Keratinocyte (primary cell): ENCODE measurements at regions not wholly inside any gene's neighbourhood (a gene's known extent, or its start where the extent isn't known, plus 50 kb on each side); places are given as distances from the start of the nearest gene placed in this dataset.
"Not testable (repeated sequence)": the region's sequence is repeated elsewhere in the genome, so short reads cannot be mapped to it uniquely, and the experiment has no call there.

Experiments used
- DNase-seq: peaks from one replicate; pipeline ENCODE4 v3.0.0-alpha.2; 2011; ENCODE audit warnings: low read depth, missing footprints, low spot score
- FAIRE-seq: peaks from 2 replicates; lab custom pipeline; 2011; peaks lifted over from hg19 to GRCh38; lab: Jason Lieb, UNC
- H2AFZ ChIP-seq: 2 replicates; pipeline ENCODE4 v1.6.0; 2012; ENCODE audit warnings: low read length, control low read depth, inconsistent platforms; ENCODE audit not compliant: control insufficient read depth
- H3K27ac ChIP-seq: 2 replicates; pipeline ENCODE4 v1.5.1; 2011; ENCODE audit warnings: low read length; ENCODE audit not compliant: control insufficient read depth, insufficient read depth
- H3K27me3 ChIP-seq: 3 replicates; pipeline ENCODE4 v1.6.0; 2011; ENCODE audit warnings: low read length; ENCODE audit not compliant: control insufficient read depth, insufficient read depth; ENCODE audit errors: extremely low read depth
- H3K36me3 ChIP-seq, 2 experiments: 2 replicates in 1 of 2; 3 replicates in 1 of 2; pipeline ENCODE4 v1.5.1; 2011; ENCODE audit warnings: low read length in 2 of 2, mild to moderate bottlenecking in 1 of 2; ENCODE audit not compliant: control insufficient read depth in 2 of 2, insufficient read depth in 2 of 2; ENCODE audit errors: extremely low read depth in 1 of 2
- H3K4me1 ChIP-seq: 3 replicates; pipeline ENCODE4 v1.5.1; 2011; ENCODE audit warnings: low read length; ENCODE audit not compliant: control insufficient read depth, insufficient read depth; ENCODE audit errors: extremely low read depth
- H3K4me2 ChIP-seq: 3 replicates; pipeline ENCODE4 v1.6.0; 2011; ENCODE audit warnings: low read depth, low read length; ENCODE audit not compliant: control insufficient read depth, insufficient read depth; ENCODE audit errors: extremely low read depth
- H3K4me3 ChIP-seq, 3 experiments: fragments of 200-600 bp in 1 of 3; sonication (generic) in 1 of 3; 2 replicates in 2 of 3; 3 replicates in 1 of 3; pipeline ENCODE4 v1.5.1; 2011 to 2016; ENCODE audit warnings: low read length in 3 of 3, mild to moderate bottlenecking in 3 of 3, control low read depth in 2 of 3, inconsistent platforms in 1 of 3, low read depth in 1 of 3, mixed read lengths in 1 of 3, mixed run types in 1 of 3, moderate library complexity in 1 of 3; ENCODE audit not compliant: control insufficient read depth in 2 of 3, insufficient read depth in 2 of 3; ENCODE audit errors: extremely low read depth in 1 of 3
- H3K79me2 ChIP-seq: 2 replicates; pipeline ENCODE4 v1.6.0; 2012; ENCODE audit warnings: low read length; ENCODE audit not compliant: control insufficient read depth, insufficient read depth
- H3K9ac ChIP-seq: 3 replicates; pipeline ENCODE4 v1.6.0; 2011; ENCODE audit warnings: low read length; ENCODE audit not compliant: control insufficient read depth, insufficient read depth; ENCODE audit errors: extremely low read depth
- H3K9me1 ChIP-seq: 3 replicates; pipeline ENCODE4 v1.6.0; 2011; ENCODE audit warnings: low read length; ENCODE audit not compliant: control insufficient read depth, insufficient read depth; ENCODE audit errors: extremely low read depth
- H3K9me3 ChIP-seq: 2 replicates; pipeline ENCODE4 v1.5.1; 2012; ENCODE audit warnings: low read depth, low read length; ENCODE audit not compliant: control insufficient read depth
- H4K20me1 ChIP-seq: 3 replicates; pipeline ENCODE4 v1.6.0; 2011; ENCODE audit warnings: low read length; ENCODE audit not compliant: control insufficient read depth, insufficient read depth; ENCODE audit errors: extremely low read depth
- EZH2 ChIP-seq: IDR thresholded peaks from one replicate; pipeline ENCODE4 v1.6.1; 2012; ENCODE audit warnings: inconsistent platforms, mild to moderate bottlenecking, low read length, moderate library complexity
- dilution Hi-C: fragments of 300-500 bp; cut with MboI; formaldehyde crosslinking; loops from one replicate; pipeline ENCODE4 v1.7.0; 2020; ENCODE audit warnings: low sequenced_read_pairs; ENCODE audit not compliant: extremely low pct_ligation_motif_present
- TF ChIP-seq, protein P1 (sequence below), 3 experiments: IDR thresholded peaks in 1 of 3; conservative IDR thresholded peaks in 1 of 3; optimal IDR thresholded peaks in 1 of 3; 2 replicates in 2 of 3; 3 replicates in 1 of 3; pipeline versions ENCODE3 to v1.5.1; 2011; ENCODE audit warnings: low read length in 3 of 3, mild to moderate bottlenecking in 3 of 3, moderate library complexity in 2 of 3, control low read depth in 1 of 3, inconsistent platforms in 1 of 3; ENCODE audit not compliant: insufficient read depth in 2 of 3; ENCODE audit errors: extremely low read depth in 1 of 3

DNA sequence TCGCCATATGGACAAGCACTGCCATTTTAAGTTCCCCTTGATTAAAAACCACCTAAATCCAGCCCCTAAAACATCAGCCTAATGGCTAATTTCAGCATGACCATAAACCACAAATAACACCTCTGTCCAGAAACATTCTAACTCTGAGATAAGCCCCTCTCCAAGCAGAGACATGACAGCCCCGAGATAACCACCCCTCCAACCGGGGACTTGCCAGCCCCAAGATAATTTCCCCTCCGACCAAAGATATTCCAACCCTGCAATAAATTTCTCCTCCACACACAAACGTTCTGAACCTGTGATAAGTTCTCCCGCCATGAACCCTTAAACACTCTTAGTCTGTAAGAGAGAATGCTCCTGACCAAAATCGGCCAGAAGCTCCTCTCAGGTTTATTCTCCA, 586.8 kb downstream of the EDEM1 start:
- dilution Hi-C loops, result no loop called here
- H3K4me2 ChIP-seq, result no peak overlapping the region
- H2AFZ ChIP-seq, result no peak overlapping the region
- DNase-seq, result no peak
- H3K9me3 ChIP-seq, result no peaks in the 10 kb centered on the region
- no peaks in the 10 kb centered on the region for H3K79me2 ChIP-seq
- H3K36me3 ChIP-seq, result no peaks in the 10 kb centered on the region
- no peaks in the 10 kb centered on the region for H4K20me1 ChIP-seq
- no peak overlapping the region for H3K9ac ChIP-seq
- no peaks in the 10 kb centered on the region for H3K4me1 ChIP-seq
- no peak for FAIRE-seq
- H3K27me3 ChIP-seq, result no peaks in the 10 kb centered on the region
- no peak overlapping the region for H3K4me3 ChIP-seq
- TF ChIP-seq EZH2, result no peak
- TF ChIP-seq, protein P1, sequence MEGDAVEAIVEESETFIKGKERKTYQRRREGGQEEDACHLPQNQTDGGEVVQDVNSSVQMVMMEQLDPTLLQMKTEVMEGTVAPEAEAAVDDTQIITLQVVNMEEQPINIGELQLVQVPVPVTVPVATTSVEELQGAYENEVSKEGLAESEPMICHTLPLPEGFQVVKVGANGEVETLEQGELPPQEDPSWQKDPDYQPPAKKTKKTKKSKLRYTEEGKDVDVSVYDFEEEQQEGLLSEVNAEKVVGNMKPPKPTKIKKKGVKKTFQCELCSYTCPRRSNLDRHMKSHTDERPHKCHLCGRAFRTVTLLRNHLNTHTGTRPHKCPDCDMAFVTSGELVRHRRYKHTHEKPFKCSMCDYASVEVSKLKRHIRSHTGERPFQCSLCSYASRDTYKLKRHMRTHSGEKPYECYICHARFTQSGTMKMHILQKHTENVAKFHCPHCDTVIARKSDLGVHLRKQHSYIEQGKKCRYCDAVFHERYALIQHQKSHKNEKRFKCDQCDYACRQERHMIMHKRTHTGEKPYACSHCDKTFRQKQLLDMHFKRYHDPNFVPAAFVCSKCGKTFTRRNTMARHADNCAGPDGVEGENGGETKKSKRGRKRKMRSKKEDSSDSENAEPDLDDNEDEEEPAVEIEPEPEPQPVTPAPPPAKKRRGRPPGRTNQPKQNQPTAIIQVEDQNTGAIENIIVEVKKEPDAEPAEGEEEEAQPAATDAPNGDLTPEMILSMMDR (optimal IDR thresholded peaks at IDR 0.05 in 1 of 3, IDR thresholded peaks at IDR 0.05 in 1 of 3, conservative IDR thresholded peaks at IDR 0.05 in 1 of 3; ENCODE audit: extremely low read depth in 1 of 3, insufficient read depth in 2 of 3, low read length in 3 of 3), result no peak
- H3K9me1 ChIP-seq, result no peaks in the 10 kb centered on the region
- no peak overlapping the region for H3K27ac ChIP-seq

DNA sequence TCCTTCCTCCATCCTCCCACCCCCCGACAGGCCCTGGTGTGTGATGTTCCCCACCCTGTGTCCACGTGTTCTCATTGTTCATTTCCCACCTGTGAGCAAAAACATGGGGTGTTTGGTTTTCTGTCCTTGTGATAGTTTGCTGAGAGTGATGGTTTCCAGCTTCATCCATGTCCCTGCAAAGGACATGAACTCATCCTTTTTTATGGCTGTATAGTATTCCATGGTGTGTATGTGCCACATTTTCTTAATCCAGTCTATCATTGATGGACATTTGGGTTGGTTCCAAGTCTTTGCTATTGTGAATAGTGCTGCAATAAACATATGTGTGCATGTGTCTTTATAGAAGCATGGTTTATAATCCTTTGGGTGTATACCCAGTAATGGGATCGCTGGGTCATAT, 587.6 kb downstream of the EDEM1 start:
- H3K9me3 ChIP-seq, H3K4me1 ChIP-seq, H2AFZ ChIP-seq, H3K27me3 ChIP-seq, H3K4me3 ChIP-seq, DNase-seq, H3K9ac ChIP-seq, H3K79me2 ChIP-seq, H4K20me1 ChIP-seq, H3K36me3 ChIP-seq, H3K9me1 ChIP-seq, H3K27ac ChIP-seq, dilution Hi-C loops, FAIRE-seq, H3K4me2 ChIP-seq: not testable (repeated sequence)

DNA sequence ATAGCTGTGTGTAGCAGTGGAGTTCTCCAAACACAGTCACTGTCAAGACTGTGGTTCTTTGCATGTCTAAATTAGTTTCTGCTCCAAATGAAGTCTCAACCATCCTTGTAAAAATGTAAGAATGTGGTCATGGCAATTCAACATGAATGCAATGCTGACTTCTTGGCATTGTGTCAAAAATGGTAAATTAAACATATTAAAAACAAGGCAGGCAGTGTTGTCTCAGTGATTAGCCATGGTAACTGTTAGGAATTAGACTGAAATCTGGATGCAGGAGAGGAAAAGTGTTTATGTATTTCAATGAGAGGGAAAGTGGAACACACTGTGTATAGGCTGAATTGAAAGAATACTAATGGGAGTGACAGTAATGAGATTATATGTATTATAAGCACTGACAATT, 597.2 kb downstream of the EDEM1 start:
- no peaks in the 10 kb centered on the region for H3K9me3 ChIP-seq
- DNase-seq, result no peak
- no peak overlapping the region for H3K4me2 ChIP-seq
- no peak overlapping the region for H2AFZ ChIP-seq
- H3K9me1 ChIP-seq, result no peaks in the 10 kb centered on the region
- TF ChIP-seq EZH2, result no peak
- H3K9ac ChIP-seq, result no peak overlapping the region
- FAIRE-seq, result no peak
- no peaks in the 10 kb centered on the region for H4K20me1 ChIP-seq
- no peak overlapping the region for H3K4me3 ChIP-seq
- no peaks in the 10 kb centered on the region for H3K79me2 ChIP-seq
- no peaks in the 10 kb centered on the region for H3K27me3 ChIP-seq
- dilution Hi-C loops, result no loop called here
- no peak overlapping the region for H3K27ac ChIP-seq
- H3K36me3 ChIP-seq, result no peaks in the 10 kb centered on the region
- no peaks in the 10 kb centered on the region for H3K4me1 ChIP-seq
